ENCODE measurements at regions not wholly inside any gene's neighbourhood (a gene's known extent, or its start where the extent isn't known, plus 50 kb on each side); places are given as distances from the start of the nearest gene placed in this dataset.

DNA sequence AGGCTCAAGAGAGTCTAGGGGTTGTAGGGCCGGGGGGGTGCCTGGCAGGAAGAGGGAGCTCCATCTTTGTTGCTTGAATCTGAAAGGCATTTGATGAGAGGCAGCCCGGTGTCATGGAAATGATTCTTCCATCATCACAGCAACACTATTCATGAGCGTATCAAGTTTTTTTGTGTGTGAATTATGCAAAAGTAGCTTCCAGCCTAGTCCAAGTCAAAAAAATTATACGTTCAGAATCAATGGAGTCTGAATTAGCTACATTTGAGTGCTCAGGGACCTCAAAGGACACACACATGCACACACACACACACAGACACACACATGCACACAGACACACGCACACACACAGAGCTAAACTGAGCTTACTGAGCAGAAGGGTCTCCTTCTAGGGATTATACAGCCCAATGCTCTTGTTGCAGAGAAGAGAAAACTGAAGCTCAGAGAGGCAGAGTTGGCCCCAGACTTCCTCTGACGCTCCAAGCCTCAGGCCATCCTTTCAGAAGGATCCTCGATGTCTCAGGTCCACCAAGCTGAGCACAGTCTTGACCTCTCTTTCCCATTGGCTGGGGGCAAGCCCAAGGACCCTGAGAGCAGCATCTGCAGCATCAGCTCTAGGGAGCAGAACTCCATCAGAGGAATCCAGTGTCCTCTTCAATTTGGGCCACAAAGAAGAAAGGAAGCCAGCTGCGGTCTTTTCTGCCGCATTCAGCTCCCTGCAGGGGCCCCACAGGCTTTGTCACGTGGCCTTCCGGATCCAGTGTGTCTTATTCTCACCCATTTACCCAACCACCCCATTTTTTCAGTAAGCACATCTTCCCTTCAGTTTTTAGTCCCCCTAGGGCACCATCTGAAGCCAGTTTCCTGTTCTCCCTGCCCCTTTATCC, 228.0 kb downstream of the UACA start:
- H3K27me3 ChIP-seq, result no peaks in the 10 kb centered on the region
- H3K27ac ChIP-seq, result peak overlapping the region; percentile 31 to 67 (median 57)
- DNase-seq, result peak in 2 of 3 donors; percentile 75 to 83
- no peaks in the 10 kb centered on the region for H3K9me3 ChIP-seq
- no peak for TF ChIP-seq CTCF (IDR thresholded peaks at IDR 0.05)
- no peak for TF ChIP-seq POLR2A (IDR thresholded peaks at IDR 0.05)
- H3K4me3 ChIP-seq, result peak overlapping the region; percentile 3 to 31 (median 24)
- no peaks in the 10 kb centered on the region for H3K36me3 ChIP-seq
- peaks cover 0 to 9% (median 4%) of the 10 kb centered on the region in 4 donors for H3K4me1 ChIP-seq

DNA sequence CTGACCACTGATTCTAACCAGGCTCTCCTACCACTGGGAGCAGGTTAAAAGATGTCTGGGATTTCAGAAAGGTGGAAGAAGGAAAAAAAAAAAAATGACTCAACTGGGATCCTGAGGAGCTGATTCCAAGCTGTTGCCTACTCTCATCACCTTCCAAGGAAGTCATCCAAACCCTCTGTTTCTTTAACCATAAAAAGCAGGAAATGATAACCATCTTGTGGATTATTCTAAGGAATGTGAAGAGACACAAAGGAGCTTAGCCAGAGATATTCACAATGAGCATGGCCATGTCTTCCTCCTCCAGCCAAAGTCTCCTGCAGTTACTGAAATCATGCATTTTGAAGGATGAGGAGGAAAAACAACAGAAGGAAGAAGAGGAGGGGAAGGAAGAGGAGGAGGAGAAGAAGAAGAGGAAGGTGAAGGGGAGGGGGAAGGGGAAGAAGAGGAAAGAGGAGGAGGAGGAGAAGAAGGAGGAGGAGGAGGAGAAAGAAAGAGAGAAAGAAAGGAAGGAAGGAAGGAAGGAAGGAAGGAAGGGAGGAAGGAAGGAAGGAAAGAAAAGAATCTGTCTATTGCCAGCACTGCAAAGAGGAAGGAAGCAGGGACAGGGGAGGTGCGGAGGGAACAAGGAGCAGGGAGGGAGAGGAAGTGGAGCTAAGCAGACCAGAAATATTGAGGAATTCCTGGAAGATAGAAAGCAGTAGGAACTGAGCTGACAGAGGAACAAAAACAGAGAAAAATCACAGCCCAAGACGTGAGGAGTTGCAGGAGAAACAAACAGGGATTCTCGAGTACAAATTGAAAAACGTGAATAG, 229.2 kb downstream of the UACA start:
- TF ChIP-seq CTCF (IDR thresholded peaks at IDR 0.05) (no peak), POLR2A (IDR thresholded peaks at IDR 0.05) (no peak)
- Histone ChIP-seq H3K4me1 (peaks cover 0 to 9% (median 4%) of the 10 kb centered on the region in 4 donors), H3K4me3 (peak overlapping the region in 2 of 4 donors; percentile 30 to 31), H3K27me3 (no peaks in the 10 kb centered on the region), H3K36me3 (no peaks in the 10 kb centered on the region), H3K27ac (peak overlapping the region in 1 of 4 donors; percentile 67), H3K9me3 (no peaks in the 10 kb centered on the region)
- no peak for DNase-seq

DNA sequence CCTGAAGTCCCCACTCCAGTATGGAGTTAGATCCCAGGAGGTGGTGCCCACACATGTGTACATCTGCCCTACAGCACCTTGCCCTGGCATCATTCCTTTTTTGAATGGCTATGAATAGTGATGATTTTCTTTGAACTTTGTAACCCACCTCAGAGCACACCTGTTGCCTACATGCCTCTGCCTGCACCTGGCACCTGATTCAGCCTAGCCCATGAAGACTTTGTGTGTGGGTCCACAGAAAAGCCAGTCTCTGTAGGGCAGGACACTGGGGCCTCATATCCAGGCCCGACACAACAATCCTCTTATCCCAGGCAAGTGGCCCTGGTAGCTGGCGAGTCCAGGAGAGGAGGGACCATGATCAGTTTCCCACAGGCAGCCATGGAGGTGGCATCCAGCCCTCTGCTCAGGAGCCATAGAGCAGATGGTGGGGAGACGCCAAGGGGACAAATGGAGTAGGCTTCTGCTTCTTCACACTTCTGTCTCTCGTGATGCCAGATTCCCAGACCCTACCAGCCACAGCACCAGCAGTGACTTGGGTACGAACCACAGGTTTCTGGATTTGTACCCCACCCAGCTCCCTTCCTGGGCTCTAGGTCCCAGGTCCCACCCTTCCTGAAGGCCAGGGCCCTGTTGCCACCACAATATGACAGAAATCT, 230.7 kb downstream of the UACA start:
- no peak for DNase-seq
- Histone ChIP-seq H3K27ac (no peak overlapping the region), H3K4me3 (no peak overlapping the region), H3K4me1 (peaks cover 0 to 20% (median 12%) of the 10 kb centered on the region in 4 donors), H3K9me3 (no peaks in the 10 kb centered on the region), H3K27me3 (no peaks in the 10 kb centered on the region), H3K36me3 (no peaks in the 10 kb centered on the region)
- TF ChIP-seq CTCF (IDR thresholded peaks at IDR 0.05), result no peak
- no peak for TF ChIP-seq POLR2A (IDR thresholded peaks at IDR 0.05)

- DNase-seq, result no peak
- Histone ChIP-seq H3K4me3 (no peak overlapping the region), H3K9me3 (no peaks in the 10 kb centered on the region), H3K36me3 (no peaks in the 10 kb centered on the region), H3K4me1 (peaks cover 0 to 30% (median 12%) of the 10 kb centered on the region in 4 donors), H3K27me3 (no peaks in the 10 kb centered on the region), H3K27ac (no peak overlapping the region)
- TF ChIP-seq CTCF (IDR thresholded peaks at IDR 0.05), result no peak
Observed at GRCh38 chr15:70531576-70531975, 231.8 kb downstream of the UACA start.

- Histone ChIP-seq H3K4me1 (peaks cover 0 to 34% (median 10%) of the 10 kb centered on the region in 4 donors), H3K27ac (no peak overlapping the region), H3K9me3 (no peaks in the 10 kb centered on the region), H3K27me3 (no peaks in the 10 kb centered on the region), H3K4me3 (no peak overlapping the region), H3K36me3 (no peaks in the 10 kb centered on the region)
- no peak for TF ChIP-seq CTCF (IDR thresholded peaks at IDR 0.05)
- no peak for TF ChIP-seq POLR2A (IDR thresholded peaks at IDR 0.05)
- no peak for DNase-seq
Observed at GRCh38 chr15:70530906-70531305, 232.5 kb downstream of the UACA start.
